Lower lobe of right lung (tissue), 2 donors: ENCODE measurements at regions not wholly inside any gene's neighbourhood (a gene's known extent, or its start where the extent isn't known, plus 50 kb on each side); places are given as distances from the start of the nearest gene placed in this dataset.

Source experiments
- ATAC-seq, 2 donors: fragments of 200-7000 bp; cut with Tn5 transposase; one replicate each; pipeline ENCODE4 v1.9.1; 2020 to 2022; ENCODE audit warnings: mild to moderate bottlenecking in 2 of 2, moderate library complexity in 2 of 2
- DNase-seq: peaks from one replicate; pipeline ENCODE4 v3.0.0-alpha.2; 2020
- H3K27ac ChIP-seq: fragments of 200-600 bp; one replicate; pipeline ENCODE4 v1.8.0; 2022
- H3K27me3 ChIP-seq: fragments of 200-600 bp; one replicate; pipeline ENCODE4 v1.8.0; 2022; ENCODE audit warnings: low read depth
- H3K36me3 ChIP-seq: fragments of 200-600 bp; one replicate; pipeline ENCODE4 v1.8.0; 2022; ENCODE audit warnings: mild to moderate bottlenecking
- H3K4me1 ChIP-seq: fragments of 200-600 bp; one replicate; pipeline ENCODE4 v1.8.0; 2022
- H3K4me3 ChIP-seq: fragments of 200-600 bp; one replicate; pipeline ENCODE4 v1.8.0; 2022; ENCODE audit warnings: mild to moderate bottlenecking
- H3K9me3 ChIP-seq: fragments of 200-600 bp; one replicate; pipeline ENCODE4 v1.8.0; 2022
- intact Hi-C: fragments of 100-400 bp; cut with DNase I; formaldehyde crosslinking; loops from one replicate; pipeline ENCODE4 v1.11.0; 2022
- TF ChIP-seq, protein P1 (sequence below): fragments of 200-600 bp; IDR thresholded peaks from one replicate; pipeline ENCODE4 v1.8.0; 2022; ENCODE audit warnings: antibody characterized with exemption, mild to moderate bottlenecking
- donor health status: DM: no; HTN: yes; CAD: no; lungs with severe emphysema.

DNA sequence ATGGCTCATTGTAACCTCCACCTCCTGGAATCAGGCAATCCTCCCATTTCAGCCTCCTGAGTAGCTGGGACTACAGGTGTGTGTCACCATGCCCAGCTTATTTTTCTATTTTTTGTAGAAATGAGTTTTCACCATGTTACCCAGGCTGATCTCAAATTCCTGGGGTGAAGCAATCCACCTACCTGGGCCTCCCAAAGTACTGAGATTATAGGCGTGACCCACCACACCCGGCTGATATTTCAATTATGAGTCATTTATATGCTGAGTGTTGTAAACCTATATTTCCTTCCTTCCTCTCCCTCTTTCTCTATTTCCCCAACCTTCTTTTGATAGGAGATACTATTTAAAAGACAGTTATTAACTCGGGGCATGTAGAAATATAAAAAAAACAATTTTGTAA, 469.6 kb upstream of the ID2 start:
- TF ChIP-seq, protein P1, sequence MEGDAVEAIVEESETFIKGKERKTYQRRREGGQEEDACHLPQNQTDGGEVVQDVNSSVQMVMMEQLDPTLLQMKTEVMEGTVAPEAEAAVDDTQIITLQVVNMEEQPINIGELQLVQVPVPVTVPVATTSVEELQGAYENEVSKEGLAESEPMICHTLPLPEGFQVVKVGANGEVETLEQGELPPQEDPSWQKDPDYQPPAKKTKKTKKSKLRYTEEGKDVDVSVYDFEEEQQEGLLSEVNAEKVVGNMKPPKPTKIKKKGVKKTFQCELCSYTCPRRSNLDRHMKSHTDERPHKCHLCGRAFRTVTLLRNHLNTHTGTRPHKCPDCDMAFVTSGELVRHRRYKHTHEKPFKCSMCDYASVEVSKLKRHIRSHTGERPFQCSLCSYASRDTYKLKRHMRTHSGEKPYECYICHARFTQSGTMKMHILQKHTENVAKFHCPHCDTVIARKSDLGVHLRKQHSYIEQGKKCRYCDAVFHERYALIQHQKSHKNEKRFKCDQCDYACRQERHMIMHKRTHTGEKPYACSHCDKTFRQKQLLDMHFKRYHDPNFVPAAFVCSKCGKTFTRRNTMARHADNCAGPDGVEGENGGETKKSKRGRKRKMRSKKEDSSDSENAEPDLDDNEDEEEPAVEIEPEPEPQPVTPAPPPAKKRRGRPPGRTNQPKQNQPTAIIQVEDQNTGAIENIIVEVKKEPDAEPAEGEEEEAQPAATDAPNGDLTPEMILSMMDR, result no peak
- DNase-seq, result no peak
- no peak overlapping the region for H3K27ac ChIP-seq
- no peaks in the 10 kb centered on the region for H3K4me1 ChIP-seq
- H3K9me3 ChIP-seq, result peaks cover 11% of the 10 kb centered on the region
- H3K27me3 ChIP-seq, result no peaks in the 10 kb centered on the region
- H3K36me3 ChIP-seq, result no peaks in the 10 kb centered on the region
- no peak overlapping the region for H3K4me3 ChIP-seq
- no peak for ATAC-seq
- intact Hi-C loops, result no loop called here

DNA sequence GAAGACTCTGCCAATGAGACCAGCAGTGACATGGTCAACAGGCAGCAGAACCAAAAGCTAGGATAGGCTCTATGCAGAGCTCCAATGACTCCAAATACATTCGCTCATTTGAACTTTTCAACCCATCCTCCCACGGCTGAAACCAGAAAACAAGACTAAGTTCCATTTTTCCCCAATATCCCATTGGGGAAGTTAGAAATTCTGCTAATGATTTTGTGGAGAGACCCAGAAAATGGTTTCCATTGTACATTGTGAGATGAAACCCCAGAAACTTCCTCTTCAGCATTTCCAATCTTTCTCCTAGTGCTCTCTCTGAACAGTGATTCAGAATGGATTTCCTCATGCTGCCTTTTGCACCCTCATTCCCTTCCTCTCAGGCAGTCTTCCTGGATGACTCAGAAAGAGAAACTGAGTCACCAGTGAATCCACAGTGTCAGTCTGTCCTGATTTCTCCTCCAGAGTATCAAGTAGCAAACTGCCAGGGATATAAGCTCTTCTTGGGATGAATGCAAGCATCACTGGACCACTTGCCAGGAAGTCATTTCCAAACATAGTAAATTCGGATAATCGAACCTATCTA, 467.7 kb upstream of the ID2 start:
- intact Hi-C loops, result no loop called here
- ATAC-seq (no peak), DNase-seq (no peak)
- Histone ChIP-seq H3K4me1 (no peaks in the 10 kb centered on the region), H3K27ac (no peak overlapping the region), H3K4me3 (no peak overlapping the region), H3K36me3 (no peaks in the 10 kb centered on the region), H3K9me3 (peaks cover 4% of the 10 kb centered on the region), H3K27me3 (no peaks in the 10 kb centered on the region)
- TF ChIP-seq, protein P1, result no peak

DNA sequence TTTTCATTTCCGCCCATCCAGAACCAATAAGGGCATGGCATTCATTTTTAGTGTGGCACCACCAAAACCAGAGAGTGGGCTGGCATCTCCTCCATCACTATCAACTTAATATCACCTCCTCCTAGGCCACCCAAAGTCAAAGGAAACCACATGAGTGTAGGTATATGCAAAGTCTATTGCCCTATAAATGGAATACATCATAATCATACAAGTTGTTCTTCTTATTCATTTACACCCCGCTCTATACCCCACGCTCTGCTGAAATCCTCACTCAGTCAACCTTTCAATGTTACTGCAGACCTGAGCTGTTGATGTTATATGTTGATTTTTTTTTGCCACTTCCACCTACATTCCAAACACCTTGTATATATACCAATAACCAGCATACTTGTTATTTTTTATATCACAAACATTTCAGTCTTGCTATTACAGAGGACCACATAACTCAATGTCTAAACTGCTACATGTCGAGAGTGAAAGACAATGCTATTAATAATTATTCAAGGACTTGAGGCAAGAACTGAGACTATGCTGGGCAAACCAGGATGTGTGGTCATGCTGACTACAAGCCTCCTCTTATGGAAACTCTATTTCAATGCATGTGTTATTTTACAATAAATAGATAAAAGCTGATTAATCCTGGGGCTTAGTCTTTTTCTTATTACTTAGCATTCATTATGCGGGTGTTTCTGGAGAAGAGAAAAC, 466.5 kb upstream of the ID2 start:
- TF ChIP-seq, protein P1, result no peak

DNA sequence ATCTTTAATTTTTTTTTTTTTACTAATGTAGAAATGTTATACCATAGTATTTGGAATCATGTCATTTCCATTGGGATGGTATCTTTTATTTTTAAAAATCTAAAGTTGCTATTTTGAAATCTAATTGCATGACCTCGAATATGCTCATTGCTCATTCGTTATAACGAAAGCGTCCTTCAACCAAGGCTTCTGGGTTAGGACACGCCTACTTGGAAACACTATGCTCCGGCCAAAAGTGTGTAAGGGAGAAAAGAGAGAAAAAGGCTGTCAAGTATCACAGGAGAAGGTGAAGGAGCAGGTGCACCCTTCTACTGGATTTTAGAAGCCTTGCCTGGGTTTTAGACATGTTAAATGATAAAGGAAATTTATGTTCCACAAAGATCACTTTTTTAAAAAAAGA, 465.9 kb upstream of the ID2 start:
- intact Hi-C loops, result no loop called here
- no peak overlapping the region for H3K27ac ChIP-seq
- DNase-seq (no peak), ATAC-seq (no peak)
- no peaks in the 10 kb centered on the region for H3K9me3 ChIP-seq
- H3K4me3 ChIP-seq, result no peak overlapping the region
- no peaks in the 10 kb centered on the region for H3K27me3 ChIP-seq
- no peaks in the 10 kb centered on the region for H3K4me1 ChIP-seq
- H3K36me3 ChIP-seq, result no peaks in the 10 kb centered on the region
- TF ChIP-seq, protein P1, result no peak

More for the DNA sequence above, 466.5 kb upstream of the ID2 start:
- Histone ChIP-seq H3K27me3 (no peaks in the 10 kb centered on the region), H3K27ac (no peak overlapping the region), H3K4me3 (no peak overlapping the region), H3K4me1 (no peaks in the 10 kb centered on the region), H3K9me3 (no peaks in the 10 kb centered on the region), H3K36me3 (no peaks in the 10 kb centered on the region)
- ATAC-seq (no peak), DNase-seq (no peak)
- intact Hi-C loops, result no loop called here

DNA sequence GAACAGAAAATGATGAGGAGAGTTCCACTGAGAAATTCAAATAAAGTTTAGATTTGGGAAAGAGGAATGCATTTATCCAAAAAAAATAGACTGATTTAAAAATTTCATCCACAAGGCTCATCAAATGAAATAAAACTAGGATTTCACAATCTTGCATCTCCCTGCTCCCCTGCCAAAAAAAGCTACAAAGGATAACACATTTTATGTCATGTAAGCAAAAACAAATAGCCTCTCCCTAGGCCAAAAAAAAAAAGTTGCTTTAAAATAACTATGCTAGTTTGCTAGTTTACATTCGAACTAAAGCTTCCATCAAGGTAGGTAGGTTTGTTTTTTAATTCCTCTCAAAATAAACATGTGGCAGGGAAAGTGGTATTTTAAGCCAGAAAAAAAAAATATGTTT, 465.5 kb upstream of the ID2 start:
- no peaks in the 10 kb centered on the region for H3K27me3 ChIP-seq
- TF ChIP-seq, protein P1, result no peak
- no peak overlapping the region for H3K27ac ChIP-seq
- ATAC-seq, result no peak
- H3K4me1 ChIP-seq, result no peaks in the 10 kb centered on the region
- no peak for DNase-seq
- H3K36me3 ChIP-seq, result no peaks in the 10 kb centered on the region
- no peaks in the 10 kb centered on the region for H3K9me3 ChIP-seq
- intact Hi-C loops, result no loop called here
- H3K4me3 ChIP-seq, result no peak overlapping the region
